GDM1 (cell line): ENCODE measurements at regions not wholly inside any gene's neighbourhood (a gene's known extent, or its start where the extent isn't known, plus 50 kb on each side); places are given as distances from the start of the nearest gene placed in this dataset.

Experiments
- DNase-seq: peaks from one replicate; lab custom pipeline; 2025; lab: John Stamatoyannopoulos, UW

GRCh38 chr17:72580321-72581127, 459.7 kb downstream of the SOX9 start:
- no peak for DNase-seq

DNA sequence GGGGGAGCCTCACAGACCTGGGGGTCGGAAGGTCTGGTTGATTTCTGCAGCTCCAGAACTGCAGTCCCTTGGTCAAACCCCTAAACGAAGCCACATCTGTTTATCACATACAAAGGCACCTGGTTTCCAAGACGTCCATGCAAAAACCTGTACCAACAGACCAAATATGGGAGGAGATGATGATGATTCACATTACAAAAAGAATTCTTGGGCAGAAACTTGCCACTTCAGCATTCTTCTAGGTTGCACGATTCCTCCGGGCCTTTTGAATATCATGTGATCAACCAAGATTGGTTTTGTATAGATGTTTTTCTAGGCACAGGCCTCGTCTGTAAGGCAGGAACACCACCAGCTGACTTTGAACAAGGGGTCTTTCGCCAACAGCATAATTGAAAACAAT, 466.3 kb downstream of the SOX9 start:
- DNase-seq: no peak

DNA sequence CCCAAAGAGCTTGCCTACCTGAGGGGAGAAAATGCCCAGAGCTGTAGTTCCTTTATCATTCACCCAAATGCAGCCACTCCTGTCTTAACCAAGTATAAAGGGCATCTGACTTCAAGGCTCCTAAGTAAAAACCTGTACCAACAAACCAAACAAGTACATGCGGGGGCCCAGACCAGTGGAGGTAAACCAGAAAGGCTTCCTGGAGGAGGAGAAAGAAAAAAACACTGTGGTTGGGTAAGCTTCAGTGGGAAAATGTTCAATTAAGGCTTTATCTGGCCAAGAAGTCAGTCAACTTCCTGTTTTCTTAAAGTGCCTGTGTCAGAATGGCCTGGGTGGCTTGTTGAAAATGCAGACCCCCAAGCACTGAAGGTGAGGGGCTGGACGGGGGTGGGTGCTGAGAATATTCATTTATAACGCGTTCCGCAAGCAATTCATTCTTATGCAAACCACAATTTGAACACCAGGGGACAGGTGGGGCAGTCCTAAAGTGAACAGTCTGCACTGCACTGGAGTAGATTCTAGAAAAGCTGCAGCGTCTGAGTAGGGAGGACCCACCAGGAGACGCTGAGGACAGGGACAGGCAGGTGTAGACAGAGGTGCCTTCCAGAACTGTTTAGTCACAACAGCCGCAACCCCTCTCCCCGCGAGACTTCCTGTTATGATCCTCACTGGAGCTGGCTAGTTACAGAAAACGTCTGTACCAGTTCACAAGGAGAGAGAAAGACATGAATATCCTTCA, 467.1 kb downstream of the SOX9 start:
- no peak for DNase-seq

DNA sequence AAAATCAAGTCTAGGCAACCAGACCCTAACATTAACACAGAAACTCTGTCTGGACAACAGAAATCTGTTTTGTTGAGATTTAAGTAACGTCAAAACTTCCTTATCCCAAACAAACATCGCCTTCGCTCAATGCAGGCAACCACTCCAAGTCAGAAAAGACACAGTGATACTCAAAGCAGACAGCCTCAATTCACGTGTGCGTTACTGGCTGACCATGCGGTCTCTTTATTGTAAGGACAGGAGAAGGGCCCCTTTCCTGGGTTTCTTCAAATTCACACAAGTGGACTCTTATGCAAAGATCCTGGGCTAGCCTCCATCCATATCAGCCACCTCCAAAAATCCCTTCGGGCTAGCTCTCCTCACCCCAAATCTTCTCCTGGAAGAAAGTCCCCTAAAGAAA, 467.7 kb downstream of the SOX9 start:
- DNase-seq: no peak

DNA sequence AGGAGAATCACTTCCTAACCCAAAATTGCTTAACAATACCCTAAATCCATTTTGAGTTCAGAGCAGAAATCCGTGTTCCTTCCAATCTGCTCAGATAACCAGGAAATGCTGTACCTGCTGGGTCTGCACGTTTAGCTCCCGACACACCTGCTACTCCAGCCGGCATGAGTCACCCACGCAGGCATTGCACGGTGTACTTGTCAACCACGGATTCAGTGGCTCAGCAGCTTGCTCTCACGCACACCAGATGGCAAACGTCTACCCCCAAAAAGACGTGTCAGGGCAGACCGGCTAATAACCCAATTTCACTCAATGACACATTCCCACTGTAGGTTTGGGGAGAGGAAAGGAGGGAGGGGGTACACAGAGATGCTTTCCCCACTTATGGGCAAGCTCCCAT, 468.1 kb downstream of the SOX9 start:
- no peak for DNase-seq

GRCh38 chr17:72590382-72590781, 469.6 kb downstream of the SOX9 start:
- no peak for DNase-seq

GRCh38 chr17:72590882-72591281, 470.1 kb downstream of the SOX9 start:
- no peak for DNase-seq

- no peak for DNase-seq
Measured at GRCh38 chr17:72591289-72592241, 470.7 kb downstream of the SOX9 start.

DNA sequence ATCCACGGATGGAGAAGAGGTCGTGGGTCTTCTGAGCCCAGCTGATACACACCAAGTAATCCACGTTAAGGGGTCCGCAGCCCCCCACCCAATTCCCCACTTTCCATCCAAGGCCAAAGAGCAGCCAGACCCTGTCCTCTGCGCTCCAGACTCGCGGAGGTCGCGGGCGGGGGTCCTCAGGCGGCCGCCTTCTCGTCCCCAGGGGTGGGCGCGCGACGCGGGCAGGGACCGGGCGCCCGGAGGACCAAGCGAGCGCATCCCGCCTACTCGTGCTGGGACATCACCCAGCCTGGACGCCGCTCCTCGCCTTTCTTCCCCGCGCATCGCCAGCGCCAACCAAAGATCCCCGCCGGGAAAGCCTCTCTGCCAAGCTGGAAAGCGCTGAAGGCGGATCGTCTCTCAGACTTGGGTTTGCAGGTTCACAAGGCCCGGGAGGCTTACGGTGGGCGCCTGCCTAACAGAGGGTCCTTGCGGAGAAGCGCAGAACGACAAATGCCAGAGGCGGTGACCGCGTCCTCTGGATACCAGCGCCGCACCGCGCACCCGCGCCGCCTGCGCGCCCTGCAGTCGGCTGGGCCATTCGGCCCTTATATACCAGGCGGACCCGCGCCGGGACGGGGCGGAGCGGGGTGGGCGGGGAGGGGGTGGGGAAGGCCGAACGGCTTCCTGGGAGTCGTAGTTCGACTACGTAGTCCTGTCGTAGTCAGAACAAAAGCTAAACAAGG, 471.6 kb downstream of the SOX9 start:
- DNase-seq: no peak

DNA sequence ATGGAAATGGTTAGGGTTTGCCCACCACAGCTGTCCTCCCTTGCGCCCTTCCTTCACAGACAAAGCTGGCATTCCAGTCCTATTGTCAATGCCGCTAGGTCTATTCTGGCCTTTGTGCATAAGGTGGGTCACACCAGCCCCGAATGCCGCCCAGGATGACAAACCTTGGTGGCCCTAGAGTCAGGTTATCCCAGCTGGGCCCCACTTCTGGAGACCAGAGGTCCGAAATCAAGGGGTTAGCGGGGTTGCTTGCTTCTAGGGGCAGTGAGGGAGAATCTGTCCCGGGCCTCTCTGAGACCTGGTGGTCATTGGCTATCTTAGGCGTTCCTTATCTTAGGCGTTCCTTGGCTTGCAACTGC, 472.1 kb downstream of the SOX9 start:
- no peak for DNase-seq

GRCh38 chr17:72594248-72594647, 473.4 kb downstream of the SOX9 start:
- no peak for DNase-seq
